Ovary (tissue), 7 donors: ENCODE measurements at regions not wholly inside any gene's neighbourhood (a gene's known extent, or its start where the extent isn't known, plus 50 kb on each side); places are given as distances from the start of the nearest gene placed in this dataset.

Source experiments
- DNase-seq, 5 donors: peaks; one replicate each; pipeline ENCODE4 v3.0.0-alpha.2; 2019 to 2020
- H3K27ac ChIP-seq, 2 donors: fragments of 200-600 bp; one replicate each; pipeline versions ENCODE4 v1.5.1 to v1.8.0; 2019 to 2022
- H3K27me3 ChIP-seq: fragments of 200-600 bp; one replicate; pipeline ENCODE4 v1.8.0; 2022
- H3K36me3 ChIP-seq: fragments of 200-600 bp; sonication (generic); one replicate; pipeline ENCODE4 v1.5.1; 2019
- H3K4me1 ChIP-seq: one replicate; pipeline ENCODE4 v1.8.1; 2013; ENCODE audit warnings: mild to moderate bottlenecking, moderate library complexity; ENCODE audit not compliant: insufficient read depth
- H3K4me3 ChIP-seq: fragments of 200-600 bp; sonication (generic); one replicate; pipeline ENCODE4 v1.5.1; 2017
- H3K9me3 ChIP-seq, 2 donors: fragments of 200-600 bp in 1 of 2; sonication (generic) in 1 of 2; one replicate each; pipeline versions ENCODE4 v1.5.1 to v1.8.1; 2013 to 2019; ENCODE audit warnings: mild to moderate bottlenecking in 1 of 2, moderate library complexity in 1 of 2
- EP300 ChIP-seq: sonication (generic); formaldehyde crosslinking; IDR thresholded peaks from one replicate; pipeline ENCODE4 v1.6.1; 2017; ENCODE audit warnings: antibody characterized with exemption
- POLR2A ChIP-seq: fragments of 450-650 bp; IDR thresholded peaks from one replicate; pipeline ENCODE4 v1.6.1; 2017; ENCODE audit warnings: antibody characterized with exemption, mild to moderate bottlenecking, moderate library complexity
- WGBS, 3 donors: extraction: QIAGEN DNeasy Blood & Tissue Kit in 1 of 3; methylation state at CpG; one replicate each; pipeline versions ENCODE4 v1.1.5 to v1.1.7; 2013 to 2017; 5-methylcytosine and 5-hydroxymethylcytosine counted together
- intact Hi-C, 4 donors: fragments of 100-400 bp; cut with DNase I; formaldehyde crosslinking; loops; one replicate each; pipeline versions ENCODE4 v1.11.0 to v1.15.1; 2022 to 2023
- TF ChIP-seq, protein P1 (sequence below), 3 donors: fragments of 450-650 bp in 2 of 3; fragments of 200-600 bp in 1 of 3; IDR thresholded peaks; one replicate each; pipeline versions ENCODE4 v1.5.1 to v1.8.0; 2016 to 2022; ENCODE audit warnings: antibody characterized with exemption in 3 of 3, mild to moderate bottlenecking in 1 of 3
- donor health status: DM: no; HTN: no; CAD: no; lungs with moderate emphysema.
- donor health status: DM: no; HTN: no; CAD: no.
- donor health status: Bipolar disorder and iron deficiency.
- donor health status: DM: no; HTN: no; CAD: no.
- donor health status: DM: yes; HTN: yes; CAD: no.

DNA sequence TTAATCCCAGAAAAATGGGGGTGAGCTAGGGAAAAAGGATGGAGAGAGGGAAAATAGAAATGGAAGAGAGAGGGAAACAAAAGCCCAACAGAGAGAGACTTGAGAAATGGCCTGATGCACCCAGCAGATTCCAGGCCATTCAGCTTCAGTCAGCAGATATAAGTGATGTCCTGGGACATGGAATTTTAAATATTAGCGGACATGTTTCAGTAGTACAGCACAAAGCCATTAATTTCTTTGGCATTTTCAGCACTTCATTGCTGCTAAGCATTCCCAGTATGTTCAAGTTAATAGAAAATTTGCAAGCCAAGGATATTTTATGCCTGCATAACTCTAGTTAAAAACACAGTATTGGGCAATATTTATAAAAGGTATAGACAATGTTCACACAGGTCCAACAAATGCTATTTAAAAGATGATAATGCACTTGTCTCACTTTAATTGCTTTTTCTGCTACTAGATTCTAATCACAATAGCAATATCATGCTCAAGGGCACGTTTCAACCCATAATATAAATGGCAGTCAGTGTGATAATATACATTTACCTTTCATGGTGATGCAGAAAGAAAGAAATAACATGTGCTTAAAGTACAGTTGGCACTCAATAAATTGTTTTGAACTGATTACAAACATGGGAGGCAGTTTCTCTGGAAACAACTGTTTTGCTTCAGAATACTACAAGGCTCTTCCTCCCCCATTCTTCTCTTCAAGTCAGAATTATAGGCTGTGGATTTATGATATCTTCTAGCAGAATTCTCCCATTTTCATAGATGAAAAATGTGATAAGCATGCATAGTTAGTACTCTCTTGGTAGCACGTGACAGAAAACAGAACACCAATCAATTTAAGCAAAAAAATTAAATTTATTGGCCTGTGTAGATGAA lies 108.1 kb upstream of the MAGI3 start:
- no peaks in the 10 kb centered on the region for H3K27me3 ChIP-seq
- TF ChIP-seq EP300 (no peak), POLR2A (no peak)
- TF ChIP-seq, protein P1, sequence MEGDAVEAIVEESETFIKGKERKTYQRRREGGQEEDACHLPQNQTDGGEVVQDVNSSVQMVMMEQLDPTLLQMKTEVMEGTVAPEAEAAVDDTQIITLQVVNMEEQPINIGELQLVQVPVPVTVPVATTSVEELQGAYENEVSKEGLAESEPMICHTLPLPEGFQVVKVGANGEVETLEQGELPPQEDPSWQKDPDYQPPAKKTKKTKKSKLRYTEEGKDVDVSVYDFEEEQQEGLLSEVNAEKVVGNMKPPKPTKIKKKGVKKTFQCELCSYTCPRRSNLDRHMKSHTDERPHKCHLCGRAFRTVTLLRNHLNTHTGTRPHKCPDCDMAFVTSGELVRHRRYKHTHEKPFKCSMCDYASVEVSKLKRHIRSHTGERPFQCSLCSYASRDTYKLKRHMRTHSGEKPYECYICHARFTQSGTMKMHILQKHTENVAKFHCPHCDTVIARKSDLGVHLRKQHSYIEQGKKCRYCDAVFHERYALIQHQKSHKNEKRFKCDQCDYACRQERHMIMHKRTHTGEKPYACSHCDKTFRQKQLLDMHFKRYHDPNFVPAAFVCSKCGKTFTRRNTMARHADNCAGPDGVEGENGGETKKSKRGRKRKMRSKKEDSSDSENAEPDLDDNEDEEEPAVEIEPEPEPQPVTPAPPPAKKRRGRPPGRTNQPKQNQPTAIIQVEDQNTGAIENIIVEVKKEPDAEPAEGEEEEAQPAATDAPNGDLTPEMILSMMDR (IDR thresholded peaks at IDR 0.05), result no peak
- H3K9me3 ChIP-seq, result no peaks in the 10 kb centered on the region
- 67 to 75% (median 74%) methylated on average over 3 of the region's 3 CpGs for WGBS, 3 donors
- DNase-seq, result no peak
- no peaks in the 10 kb centered on the region for H3K36me3 ChIP-seq
- no peak overlapping the region for H3K4me3 ChIP-seq
- H3K27ac ChIP-seq, result no peak overlapping the region
- intact Hi-C loops, result no loop called here
- H3K4me1 ChIP-seq, result no peaks in the 10 kb centered on the region

DNA sequence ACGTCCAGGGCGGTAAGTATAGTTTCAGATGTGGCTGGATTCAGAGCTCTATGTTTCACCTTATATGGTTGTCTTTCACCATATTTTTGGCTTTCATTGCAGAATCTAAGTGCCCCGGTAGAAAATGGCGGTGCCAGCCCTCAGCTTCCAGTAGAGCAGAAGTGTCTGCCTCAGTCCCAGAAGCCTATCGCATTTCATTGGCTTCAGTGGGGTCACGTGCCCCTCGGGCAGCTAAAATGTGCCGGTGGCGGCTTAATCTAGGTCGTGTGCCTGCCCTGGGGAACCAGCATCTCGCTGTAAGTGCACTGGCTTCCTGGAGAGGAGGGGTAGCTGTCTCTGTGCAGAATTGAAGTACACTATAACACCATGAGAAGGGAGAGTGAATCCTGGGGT lies 107.4 kb upstream of the MAGI3 start:
- intact Hi-C loops, result no loop called here
- no peaks in the 10 kb centered on the region for H3K9me3 ChIP-seq
- WGBS, 3 donors, result 85 to 88% (median 85%) methylated on average over 11 of the region's 11 CpGs
- no peak overlapping the region for H3K4me3 ChIP-seq
- no peaks in the 10 kb centered on the region for H3K27me3 ChIP-seq
- no peak overlapping the region for H3K27ac ChIP-seq
- no peak for DNase-seq
- H3K36me3 ChIP-seq, result no peaks in the 10 kb centered on the region
- TF ChIP-seq, protein P1 (IDR thresholded peaks at IDR 0.05), result no peak
- H3K4me1 ChIP-seq, result no peaks in the 10 kb centered on the region

DNA sequence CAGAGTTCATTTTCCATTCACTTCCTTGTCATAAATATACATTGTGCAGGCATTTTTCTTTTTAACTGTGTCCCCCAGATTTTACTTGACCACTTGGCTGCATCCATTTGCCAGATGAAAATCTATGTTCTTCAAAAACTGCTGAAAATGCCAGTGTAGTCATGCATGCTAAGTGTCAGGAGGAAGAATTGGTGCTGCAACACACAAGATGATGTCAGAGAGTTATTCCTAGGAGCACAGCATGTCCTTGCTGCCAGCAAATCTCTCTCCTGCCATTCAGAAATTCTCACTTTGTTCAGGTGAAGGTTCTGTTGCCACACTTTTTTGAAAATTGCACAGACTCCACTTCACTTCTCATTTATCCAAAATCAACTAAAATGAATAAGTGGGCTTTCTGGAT lies 106.4 kb upstream of the MAGI3 start:
- TF ChIP-seq EP300 (no peak), POLR2A (no peak)
- TF ChIP-seq, protein P1 (IDR thresholded peaks at IDR 0.05), result no peak
- Histone ChIP-seq H3K36me3 (no peaks in the 10 kb centered on the region), H3K4me1 (no peaks in the 10 kb centered on the region), H3K4me3 (no peak overlapping the region), H3K27me3 (no peaks in the 10 kb centered on the region), H3K9me3 (no peaks in the 10 kb centered on the region), H3K27ac (no peak overlapping the region)
- intact Hi-C loops, result no loop called here
- no peak for DNase-seq

DNA sequence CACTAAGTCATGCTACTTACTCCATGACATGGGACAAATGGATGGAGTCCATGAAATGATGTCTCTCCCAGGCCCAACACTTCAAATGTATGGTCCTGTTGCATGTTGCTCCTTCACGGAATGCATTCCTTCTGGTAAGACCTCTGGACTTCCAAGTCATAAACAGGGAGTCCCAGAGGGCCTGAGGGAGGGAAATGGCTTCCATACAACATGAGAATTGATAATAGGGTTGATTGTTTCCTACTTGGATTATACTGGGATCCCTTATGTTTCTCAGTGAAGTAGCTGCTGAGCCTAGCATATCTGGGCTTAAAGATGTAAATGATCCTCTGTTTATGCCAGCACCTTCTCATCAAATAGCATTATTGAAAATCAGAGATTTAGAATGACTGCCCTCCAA lies 104.2 kb upstream of the MAGI3 start:
- 73 to 100% (median 97%) methylated on average over 1 of the region's 1 CpG for WGBS, 3 donors
- H3K36me3 ChIP-seq, result no peaks in the 10 kb centered on the region
- no peak for DNase-seq
- no peak overlapping the region for H3K27ac ChIP-seq
- no peaks in the 10 kb centered on the region for H3K9me3 ChIP-seq
- H3K4me1 ChIP-seq, result no peaks in the 10 kb centered on the region
- H3K4me3 ChIP-seq, result no peak overlapping the region
- no peaks in the 10 kb centered on the region for H3K27me3 ChIP-seq
- intact Hi-C loops, result no loop called here
- TF ChIP-seq, protein P1 (IDR thresholded peaks at IDR 0.05), result no peak
- TF ChIP-seq POLR2A (no peak), EP300 (no peak)
